ENCODE measurements at regions not wholly inside any gene's neighbourhood (a gene's known extent, or its start where the extent isn't known, plus 50 kb on each side); places are given as distances from the start of the nearest gene placed in this dataset.

DNA sequence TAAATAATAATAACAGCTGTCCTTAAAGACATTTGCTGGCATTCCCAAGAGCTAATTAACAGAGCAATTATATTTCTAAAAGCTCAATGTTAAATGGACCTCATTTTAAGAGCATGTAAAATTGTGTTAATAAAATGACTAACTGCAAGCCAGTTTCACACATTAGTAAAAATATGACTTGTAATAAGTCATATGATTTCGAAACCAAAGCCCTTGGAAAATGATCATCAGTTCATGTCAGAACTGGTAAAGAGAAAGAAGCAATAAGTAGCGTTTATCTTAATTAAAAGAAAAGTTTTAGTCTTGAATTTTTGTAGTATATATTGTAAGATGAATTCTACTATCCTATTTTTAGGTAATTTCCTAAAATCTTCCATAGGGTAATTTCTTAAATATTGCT is 310.7 kb downstream of the CNTN3 start:
- H3K27me3 ChIP-seq (replicated peaks in 1 of 7), result no peaks in the 10 kb centered on the region

DNA sequence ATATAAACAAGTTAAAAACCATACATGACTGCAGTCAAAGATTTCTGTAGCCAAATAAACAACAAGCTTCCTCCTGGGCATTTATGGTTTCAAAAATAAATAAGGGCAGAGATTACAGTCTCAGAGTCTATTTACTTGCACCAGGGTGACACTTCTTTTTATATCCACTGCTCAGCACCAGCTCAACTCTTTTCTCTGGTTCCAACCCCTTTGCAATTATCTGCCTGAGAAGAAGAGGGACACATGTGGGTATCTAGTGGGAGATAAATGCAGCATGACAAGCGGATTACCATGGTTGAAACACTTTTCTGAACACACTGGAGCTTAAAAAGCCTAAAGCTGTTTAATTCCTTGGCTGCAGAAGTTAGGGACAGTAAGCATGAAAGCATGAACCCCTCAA is 311.5 kb downstream of the CNTN3 start:
- Histone ChIP-seq H3K27me3 (replicated peaks in 1 of 7) (no peaks in the 10 kb centered on the region), H3K9me3 (no peaks in the 10 kb centered on the region), H3K36me3 (no peaks in the 10 kb centered on the region), H3K4me3 (no peak overlapping the region), H3K4me1 (no peaks in the 10 kb centered on the region), H3K27ac (no peak overlapping the region)
- TF ChIP-seq, protein P1, sequence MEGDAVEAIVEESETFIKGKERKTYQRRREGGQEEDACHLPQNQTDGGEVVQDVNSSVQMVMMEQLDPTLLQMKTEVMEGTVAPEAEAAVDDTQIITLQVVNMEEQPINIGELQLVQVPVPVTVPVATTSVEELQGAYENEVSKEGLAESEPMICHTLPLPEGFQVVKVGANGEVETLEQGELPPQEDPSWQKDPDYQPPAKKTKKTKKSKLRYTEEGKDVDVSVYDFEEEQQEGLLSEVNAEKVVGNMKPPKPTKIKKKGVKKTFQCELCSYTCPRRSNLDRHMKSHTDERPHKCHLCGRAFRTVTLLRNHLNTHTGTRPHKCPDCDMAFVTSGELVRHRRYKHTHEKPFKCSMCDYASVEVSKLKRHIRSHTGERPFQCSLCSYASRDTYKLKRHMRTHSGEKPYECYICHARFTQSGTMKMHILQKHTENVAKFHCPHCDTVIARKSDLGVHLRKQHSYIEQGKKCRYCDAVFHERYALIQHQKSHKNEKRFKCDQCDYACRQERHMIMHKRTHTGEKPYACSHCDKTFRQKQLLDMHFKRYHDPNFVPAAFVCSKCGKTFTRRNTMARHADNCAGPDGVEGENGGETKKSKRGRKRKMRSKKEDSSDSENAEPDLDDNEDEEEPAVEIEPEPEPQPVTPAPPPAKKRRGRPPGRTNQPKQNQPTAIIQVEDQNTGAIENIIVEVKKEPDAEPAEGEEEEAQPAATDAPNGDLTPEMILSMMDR (IDR thresholded peaks at IDR 0.05 in 8 of 11, conservative IDR thresholded peaks at IDR 0.05 in 3 of 11), result no peak
- no peak for TF ChIP-seq POLR2A (IDR thresholded peaks at IDR 0.05)
- DNase-seq, result no peak
- 54 to 75% (median 70%) methylated on average over 1 of the region's 1 CpG for WGBS, 5 donors
- intact Hi-C loops (cut with DNase I; ENCODE audit: low total_unique reads), result no loop called here

More for the DNA sequence above, 310.7 kb downstream of the CNTN3 start:
- TF ChIP-seq POLR2AphosphoS5 (IDR thresholded peaks at IDR 0.05) (no peak), POLR2A (IDR thresholded peaks at IDR 0.05) (no peak)
- TF ChIP-seq, protein P1 (IDR thresholded peaks at IDR 0.05 in 8 of 11, conservative IDR thresholded peaks at IDR 0.05 in 3 of 11), result no peak
- 60 to 76% (median 66%) methylated on average over 2 of the region's 2 CpGs for WGBS, 5 donors
- intact Hi-C loops (cut with DNase I; ENCODE audit: low total_unique reads), result no loop called here
- H3K36me3 ChIP-seq, result no peaks in the 10 kb centered on the region
- no peak overlapping the region for H3K27ac ChIP-seq
- H3K9me3 ChIP-seq, result no peaks in the 10 kb centered on the region
- DNase-seq, result no peak
- H3K4me3 ChIP-seq, result no peak overlapping the region
- no peaks in the 10 kb centered on the region for H3K4me1 ChIP-seq

DNA sequence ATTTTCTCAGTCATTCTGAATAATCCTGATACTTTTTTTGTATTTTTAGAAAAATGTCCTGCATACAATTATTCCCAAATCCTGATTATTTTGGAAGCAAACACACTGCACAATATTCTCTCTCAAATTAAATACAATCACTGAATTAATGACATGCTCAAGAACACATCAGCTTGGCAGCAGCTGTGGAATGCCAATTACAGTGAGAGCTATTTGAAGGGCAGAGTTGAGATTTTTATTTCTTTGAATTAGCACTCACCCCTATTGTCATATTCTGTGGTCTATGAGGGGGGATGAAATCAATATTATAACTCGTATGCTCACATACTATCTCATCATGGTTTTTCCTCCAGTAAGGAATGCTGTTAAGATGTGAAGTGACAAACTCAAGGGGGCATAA is 312.2 kb downstream of the CNTN3 start:
- no peaks in the 10 kb centered on the region for H3K4me1 ChIP-seq
- WGBS, 5 donors, result 70 to 90% (median 84%) methylated on average over 1 of the region's 1 CpG
- intact Hi-C loops (cut with DNase I; ENCODE audit: low total_unique reads), result no loop called here
- H3K4me3 ChIP-seq, result no peak overlapping the region
- no peak overlapping the region for H3K27ac ChIP-seq
- DNase-seq, result no peak
- no peaks in the 10 kb centered on the region for H3K9me3 ChIP-seq
- TF ChIP-seq POLR2AphosphoS5 (IDR thresholded peaks at IDR 0.05) (no peak), POLR2A (IDR thresholded peaks at IDR 0.05) (no peak)
- TF ChIP-seq, protein P1 (IDR thresholded peaks at IDR 0.05 in 8 of 11, conservative IDR thresholded peaks at IDR 0.05 in 3 of 11), result no peak
- no peaks in the 10 kb centered on the region for H3K27me3 ChIP-seq (replicated peaks in 1 of 7)
- no peaks in the 10 kb centered on the region for H3K36me3 ChIP-seq

DNA sequence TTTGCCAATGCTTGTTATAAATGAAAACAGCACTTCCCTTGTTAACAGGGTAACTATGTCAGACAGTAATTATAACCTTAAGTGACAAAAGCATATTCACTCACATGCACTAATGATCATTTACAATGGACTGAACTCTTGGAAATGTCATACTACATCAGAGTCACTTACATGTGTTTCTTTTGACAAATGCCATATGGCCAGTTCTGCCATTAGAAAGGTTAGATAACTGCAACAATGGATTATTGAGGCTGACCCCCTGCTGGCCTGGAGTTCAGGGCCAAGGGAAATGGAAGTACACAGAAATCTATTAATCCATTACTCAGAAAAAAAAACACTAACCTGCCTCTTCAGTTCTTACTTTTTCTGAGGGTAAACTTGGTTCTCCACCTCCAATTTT is 313.4 kb downstream of the CNTN3 start:
- H3K27me3 ChIP-seq (replicated peaks in 1 of 7), result no peaks in the 10 kb centered on the region
- no peak for DNase-seq
- H3K4me1 ChIP-seq, result no peaks in the 10 kb centered on the region
- no peaks in the 10 kb centered on the region for H3K9me3 ChIP-seq
- TF ChIP-seq POLR2AphosphoS5 (IDR thresholded peaks at IDR 0.05) (no peak), POLR2A (IDR thresholded peaks at IDR 0.05) (no peak)
- TF ChIP-seq, protein P1 (IDR thresholded peaks at IDR 0.05 in 8 of 11, conservative IDR thresholded peaks at IDR 0.05 in 3 of 11), result no peak
- no peaks in the 10 kb centered on the region for H3K36me3 ChIP-seq
- intact Hi-C loops (cut with DNase I; ENCODE audit: low total_unique reads), result no loop called here
- no peak overlapping the region for H3K4me3 ChIP-seq
- H3K27ac ChIP-seq, result no peak overlapping the region
